ENCODE measurements at regions not wholly inside any gene's neighbourhood (a gene's known extent, or its start where the extent isn't known, plus 50 kb on each side); places are given as distances from the start of the nearest gene placed in this dataset.

GRCh38 chr3:102665183-102665582 is 230.4 kb downstream of the ZPLD1 start (continued):
- TF ChIP-seq KDM4A (IDR thresholded peaks at IDR 0.05; ENCODE audit: low read depth, low read length, severe bottlenecking) (no peak), HDAC6 (IDR thresholded peaks at IDR 0.05; ENCODE audit: low read depth, low read length) (no peak), MAFK (IDR thresholded peaks at IDR 0.05; ENCODE audit: low read depth, low read length) (no peak)
